HG03108 (cell line): ENCODE measurements at regions not wholly inside any gene's neighbourhood (a gene's known extent, or its start where the extent isn't known, plus 50 kb on each side); places are given as distances from the start of the nearest gene placed in this dataset.
"Not testable (repeated sequence)": the region's sequence is repeated elsewhere in the genome, so short reads cannot be mapped to it uniquely, and the experiment has no call there.

Experiments used
- ATAC-seq: cut with Tn5 transposase; IDR thresholded peaks from one replicate; pipeline ENCODE4 v1.9.1; 2021; ENCODE audit warnings: moderate library complexity; ENCODE audit not compliant: unreplicated experiment

DNA sequence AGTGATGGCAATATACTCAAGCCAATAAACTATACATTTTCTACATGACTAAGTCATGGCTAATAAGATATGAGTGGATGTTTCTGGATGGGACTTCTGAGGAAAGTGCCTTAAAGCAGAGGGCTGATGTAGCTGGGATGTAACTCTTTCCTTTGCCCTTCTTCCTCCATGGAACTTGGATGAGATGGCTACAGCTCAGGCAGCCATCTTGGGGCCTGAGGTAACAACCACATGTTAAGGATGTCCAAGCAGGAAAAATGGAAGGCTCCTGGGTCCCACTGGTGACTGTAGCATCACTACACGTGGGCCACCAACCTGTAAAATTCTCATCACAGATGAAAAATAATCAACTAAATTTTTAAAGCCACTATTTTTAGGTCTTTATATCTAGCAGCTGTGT, 54.4 kb upstream of the GRIP1 start:
- no peak for ATAC-seq

DNA sequence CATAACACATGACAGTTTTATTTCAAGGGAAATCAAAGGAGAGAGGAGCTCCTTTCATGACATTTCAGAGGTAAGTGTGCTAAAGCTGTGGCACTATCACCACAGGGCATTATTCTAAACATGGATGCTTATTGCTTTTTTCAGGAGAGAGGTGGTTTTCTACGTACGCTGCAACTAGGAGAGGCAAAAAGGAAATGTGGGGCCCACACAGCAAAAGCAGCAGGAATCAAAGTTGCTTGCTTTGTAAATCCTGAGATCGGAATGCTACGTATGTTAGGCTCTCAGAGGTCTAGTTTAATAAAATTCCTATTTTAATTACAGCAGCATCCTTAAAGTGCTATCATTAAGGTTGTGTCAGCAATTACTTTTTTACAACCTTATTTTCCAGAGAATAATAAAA, 55.0 kb upstream of the GRIP1 start:
- ATAC-seq: no peak

DNA sequence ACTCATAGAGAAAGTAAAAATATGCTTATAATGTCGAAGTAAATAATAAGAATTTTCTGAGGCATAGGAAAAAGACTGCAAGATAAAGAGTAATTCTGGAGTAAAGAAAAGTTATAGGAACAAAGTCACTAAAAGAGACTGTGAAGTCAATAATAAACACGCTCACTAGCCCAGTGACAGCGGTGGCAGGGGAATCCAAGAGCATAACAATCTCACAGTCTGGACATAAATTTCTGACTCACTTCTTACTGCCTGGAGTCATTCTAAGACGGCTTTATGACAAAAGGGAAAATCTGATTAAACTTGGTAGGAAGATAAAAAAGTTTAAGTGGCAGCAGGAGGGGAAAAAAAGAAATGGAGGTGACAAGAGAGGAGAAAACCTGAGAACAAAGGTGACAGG, 56.4 kb upstream of the GRIP1 start:
- no peak for ATAC-seq

DNA sequence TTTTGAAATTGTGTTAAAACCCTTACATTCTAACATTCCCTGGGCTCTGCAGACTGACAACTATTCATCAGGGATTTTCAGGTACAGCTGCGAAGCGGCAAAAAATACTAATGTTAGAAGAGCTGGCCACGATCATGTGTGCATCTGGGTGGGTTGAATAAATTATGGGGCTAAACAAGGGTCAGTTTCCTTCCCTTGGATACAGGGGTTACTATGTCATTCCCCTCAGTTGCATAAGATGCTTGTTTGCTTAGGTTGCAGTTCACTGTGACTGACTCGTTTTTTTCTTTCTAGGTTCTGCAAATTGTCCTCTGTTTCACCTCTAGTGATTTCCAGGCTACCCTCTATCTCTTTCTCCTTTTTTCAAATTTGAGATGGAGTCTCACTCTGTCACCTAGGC, 58.1 kb upstream of the GRIP1 start:
- ATAC-seq: no peak

DNA sequence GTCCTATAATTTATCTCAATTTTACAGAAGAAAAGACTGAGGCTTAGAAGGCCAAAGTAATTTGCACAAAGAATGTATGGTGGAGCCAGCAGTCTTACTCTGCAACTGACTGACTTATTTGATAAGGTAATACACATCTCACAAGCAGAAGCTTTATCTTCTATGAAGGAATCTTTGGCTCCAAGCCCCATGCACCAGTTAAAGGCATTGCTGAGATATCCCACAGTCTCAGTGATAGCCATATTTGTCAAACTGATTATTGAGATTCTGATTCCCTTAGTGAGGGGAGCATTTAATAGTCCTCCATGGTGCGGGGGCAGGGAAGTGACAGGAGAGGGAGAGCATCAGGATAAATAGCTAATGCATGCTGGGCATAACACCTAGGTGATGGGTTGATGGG, 60.4 kb upstream of the GRIP1 start:
- ATAC-seq: no peak

DNA sequence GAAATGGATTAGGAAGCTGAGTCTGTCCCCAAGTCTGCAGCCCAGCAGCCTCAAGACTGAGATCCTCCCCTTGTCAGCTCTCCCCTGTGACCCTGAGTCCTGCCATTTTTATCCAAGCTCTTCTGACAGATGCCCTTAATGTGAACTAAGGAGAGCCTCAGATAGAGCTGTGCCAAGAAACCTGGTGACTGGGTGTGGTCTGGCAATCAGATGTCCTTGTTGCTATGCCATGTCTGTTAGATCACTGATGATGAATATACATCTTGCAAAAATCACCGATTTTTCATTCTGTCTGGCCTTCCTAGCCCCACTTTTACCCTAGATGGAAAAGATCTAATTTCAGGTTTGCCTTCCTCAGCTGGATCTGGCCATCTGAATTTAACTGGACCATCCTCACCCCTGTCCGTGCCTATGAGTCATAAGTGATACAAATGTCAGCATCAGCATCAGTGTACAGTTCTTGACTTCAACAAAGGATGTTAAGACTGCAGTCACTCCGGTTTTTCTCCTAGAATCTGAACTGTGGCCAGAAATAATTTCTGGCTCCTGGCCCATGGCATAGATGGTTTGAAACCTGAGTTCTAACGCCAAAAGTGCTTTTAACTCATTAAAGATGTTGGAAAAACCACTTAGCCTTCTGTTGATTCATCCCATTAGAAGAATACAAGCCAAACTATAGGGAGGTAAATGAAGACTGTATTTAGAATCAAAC, 61.2 kb upstream of the GRIP1 start:
- no peak for ATAC-seq

DNA sequence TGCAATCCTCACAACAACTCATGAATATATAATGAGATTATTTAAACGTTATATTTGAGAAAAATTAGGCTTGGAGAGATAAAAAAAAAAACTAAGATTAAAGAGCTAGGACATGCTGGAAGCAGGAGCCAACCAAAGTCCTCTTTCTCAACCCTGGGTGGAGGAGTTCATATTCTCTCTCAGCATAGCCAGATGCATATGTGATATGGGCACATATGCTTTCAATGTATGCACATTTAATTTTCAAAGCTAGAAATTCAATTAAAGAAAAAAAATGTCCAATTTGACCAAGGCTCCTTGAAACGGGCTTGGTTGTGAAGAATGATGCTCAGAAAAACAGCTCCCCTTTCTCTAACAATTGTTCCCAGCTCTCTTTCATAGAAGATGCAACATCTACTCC, 61.9 kb upstream of the GRIP1 start:
- ATAC-seq: no peak

DNA sequence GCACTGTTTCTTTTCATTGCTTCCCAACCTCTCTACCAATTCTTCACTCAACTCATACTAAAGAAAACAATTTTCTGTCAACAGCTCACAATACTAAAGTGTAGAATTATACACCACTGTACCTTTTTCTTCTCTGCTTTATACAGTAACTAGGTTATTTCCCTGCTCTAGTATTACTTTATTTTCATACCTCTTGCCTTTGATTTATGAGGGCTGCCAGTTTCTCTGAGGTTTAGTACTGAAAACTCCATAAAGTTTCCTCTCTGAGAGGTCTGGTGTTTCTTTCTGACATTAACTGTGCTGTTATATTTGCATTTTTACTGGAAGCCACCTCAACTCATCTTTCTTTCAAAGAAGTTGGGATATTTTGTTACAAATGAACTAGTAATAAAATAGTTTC, 63.0 kb upstream of the GRIP1 start:
- ATAC-seq: no peak

DNA sequence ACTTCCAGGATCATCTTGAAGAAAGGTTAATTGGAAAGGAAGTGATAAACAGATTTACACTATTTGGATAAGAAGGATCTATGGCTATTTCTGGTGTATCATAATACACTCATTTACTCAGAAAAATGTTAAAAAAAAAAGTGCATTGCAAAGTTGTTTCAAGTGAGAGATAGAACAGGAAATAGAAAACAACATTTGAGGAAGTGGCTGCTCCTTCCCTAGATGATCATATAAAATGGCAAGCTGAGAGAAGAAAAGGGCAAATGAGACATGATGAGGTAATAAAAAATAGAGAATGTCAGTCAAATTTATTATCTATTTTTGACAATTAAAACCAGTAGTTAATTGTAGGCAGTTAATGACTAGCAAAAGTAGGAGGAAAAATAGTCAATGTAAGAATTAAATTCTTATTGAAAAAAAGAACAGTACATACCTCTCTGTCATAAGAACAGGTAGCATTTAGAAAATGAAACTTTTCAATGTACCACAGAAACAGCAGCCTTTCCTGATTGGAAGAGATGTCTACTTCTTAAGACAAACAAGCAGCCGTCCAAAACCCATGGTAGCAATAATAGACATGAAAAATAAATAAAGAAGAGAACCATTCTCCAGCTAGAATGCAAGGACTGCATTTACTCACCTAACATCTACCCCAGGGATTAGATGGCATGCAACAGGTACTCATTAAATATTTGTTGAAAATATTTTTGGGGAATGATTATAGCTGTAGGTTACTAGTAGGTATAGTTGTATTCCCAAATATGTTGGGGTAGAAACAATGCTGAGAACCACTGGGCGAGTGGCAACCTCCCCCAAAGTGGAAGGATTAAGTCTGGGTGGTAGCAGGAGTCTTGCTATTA, 63.9 kb upstream of the GRIP1 start:
- ATAC-seq: no peak

DNA sequence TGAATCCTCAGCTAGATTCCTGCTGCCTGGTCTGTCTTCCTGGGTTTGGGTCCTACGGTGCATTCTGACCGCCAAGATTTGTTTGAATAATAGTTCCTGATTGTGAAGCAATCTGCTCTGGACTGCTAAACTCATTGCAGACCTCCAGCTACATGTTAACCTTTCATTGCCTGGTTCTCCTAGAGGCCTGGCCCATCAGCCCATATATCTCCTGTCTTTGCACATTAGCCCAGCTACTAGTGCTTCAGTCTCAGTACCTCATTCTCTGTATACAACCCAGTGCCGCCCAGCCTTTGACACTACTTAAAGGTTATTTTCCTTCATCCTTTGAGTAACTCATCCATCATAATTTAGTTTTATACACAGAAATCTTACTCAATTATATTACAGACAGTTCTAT, 65.6 kb upstream of the GRIP1 start:
- ATAC-seq: no peak

DNA sequence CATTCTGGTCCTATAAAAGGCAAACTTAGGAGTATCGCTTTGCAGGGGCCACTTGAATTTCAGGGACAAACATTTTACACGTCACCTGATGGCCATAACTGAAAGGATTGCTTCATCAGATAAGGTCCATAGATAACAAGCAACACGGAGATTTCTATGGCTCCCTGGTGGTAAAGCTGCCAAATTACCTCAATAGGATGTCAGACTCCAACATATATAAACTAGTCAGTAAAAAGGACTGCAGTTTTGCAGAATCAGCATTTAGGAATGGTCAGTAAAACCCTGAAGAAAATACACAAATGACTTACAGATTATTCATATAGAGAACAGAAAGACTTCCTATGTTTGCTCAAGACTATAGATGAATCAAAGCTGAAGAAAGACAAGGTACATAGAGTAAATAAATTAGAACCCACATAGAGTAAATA, 66.1 kb upstream of the GRIP1 start:
- ATAC-seq: no peak

DNA sequence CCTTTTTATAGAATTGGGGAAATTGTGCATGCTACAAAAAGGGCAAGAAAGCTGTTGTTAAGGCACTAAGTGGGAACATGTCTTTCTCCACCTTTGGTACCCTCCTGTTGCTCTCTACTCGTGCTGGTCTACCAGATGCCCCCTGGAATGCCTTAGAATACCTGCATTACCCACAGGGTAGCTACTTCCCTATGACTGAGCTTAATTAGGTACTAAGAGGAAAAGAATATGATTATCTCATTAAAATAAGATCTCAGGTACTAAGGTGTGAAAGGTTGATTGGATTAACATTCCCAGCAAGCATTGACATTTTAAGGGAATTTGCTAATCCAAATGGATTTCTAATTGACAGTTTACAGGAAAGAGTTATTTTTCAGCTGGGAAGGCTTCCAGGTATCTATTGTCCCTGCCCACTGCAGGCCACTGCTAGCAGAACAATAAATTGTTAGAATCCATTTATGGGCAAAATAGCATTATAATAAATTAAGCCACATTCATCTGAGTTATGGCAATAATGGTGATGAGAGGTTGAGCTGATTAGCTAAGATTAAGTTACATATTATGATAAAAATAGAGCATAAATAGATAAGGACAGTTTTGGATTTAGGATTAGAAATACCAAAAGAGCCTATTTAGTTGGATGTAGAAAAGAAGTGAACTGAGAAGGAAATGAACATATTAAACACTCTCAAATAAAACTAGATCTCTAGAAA, 67.8 kb upstream of the GRIP1 start:
- no peak for ATAC-seq

DNA sequence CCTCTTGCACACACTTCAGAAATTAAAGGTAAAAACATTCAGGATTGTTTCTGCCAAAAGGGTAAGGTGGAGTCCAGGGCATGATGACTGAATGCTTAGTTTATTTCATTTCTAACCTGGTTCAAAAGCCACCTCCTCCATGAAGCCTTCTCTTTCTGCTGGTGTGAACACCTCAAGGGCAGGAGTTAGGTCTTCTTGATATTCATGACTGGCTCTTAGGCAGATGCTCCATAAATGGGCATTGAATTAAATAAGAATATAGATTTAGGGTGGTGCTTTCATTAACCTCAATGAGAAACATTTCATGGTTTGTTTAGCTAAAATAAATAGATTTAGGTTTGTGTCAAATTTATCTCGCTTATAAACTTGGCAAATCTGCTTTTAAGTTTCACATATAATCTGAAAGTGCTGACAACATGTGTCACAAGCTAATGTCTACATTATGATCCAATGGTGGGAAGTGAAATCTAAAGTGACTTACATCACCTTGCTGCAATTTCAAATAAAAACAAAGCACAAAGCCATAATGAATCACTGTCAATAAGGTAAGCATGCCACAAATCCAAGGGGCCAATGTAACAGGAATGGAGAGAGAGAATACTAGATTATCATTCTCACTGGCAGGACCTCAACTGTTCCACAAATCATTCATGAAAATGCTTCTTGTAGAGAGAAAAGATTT, 72.7 kb upstream of the GRIP1 start:
- ATAC-seq: no peak

DNA sequence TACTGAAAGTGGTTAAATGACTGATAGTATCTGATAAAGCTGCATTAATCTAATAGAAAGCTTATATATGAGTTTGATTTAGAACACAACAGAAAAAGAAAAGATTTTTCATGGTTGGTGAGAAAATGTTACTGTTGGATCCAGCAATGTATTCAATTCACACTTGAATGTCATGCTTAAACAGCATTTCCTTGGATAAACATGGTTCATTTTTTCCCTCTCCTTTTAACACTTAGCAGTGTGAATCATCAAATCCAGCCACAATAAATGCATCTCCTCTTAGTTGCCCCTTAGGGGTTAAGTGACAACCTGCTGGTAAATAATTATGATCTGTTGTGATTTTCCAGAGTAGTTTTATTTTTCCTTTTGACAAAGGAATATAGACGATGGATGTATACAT, 74.9 kb upstream of the GRIP1 start:
- no peak for ATAC-seq

DNA sequence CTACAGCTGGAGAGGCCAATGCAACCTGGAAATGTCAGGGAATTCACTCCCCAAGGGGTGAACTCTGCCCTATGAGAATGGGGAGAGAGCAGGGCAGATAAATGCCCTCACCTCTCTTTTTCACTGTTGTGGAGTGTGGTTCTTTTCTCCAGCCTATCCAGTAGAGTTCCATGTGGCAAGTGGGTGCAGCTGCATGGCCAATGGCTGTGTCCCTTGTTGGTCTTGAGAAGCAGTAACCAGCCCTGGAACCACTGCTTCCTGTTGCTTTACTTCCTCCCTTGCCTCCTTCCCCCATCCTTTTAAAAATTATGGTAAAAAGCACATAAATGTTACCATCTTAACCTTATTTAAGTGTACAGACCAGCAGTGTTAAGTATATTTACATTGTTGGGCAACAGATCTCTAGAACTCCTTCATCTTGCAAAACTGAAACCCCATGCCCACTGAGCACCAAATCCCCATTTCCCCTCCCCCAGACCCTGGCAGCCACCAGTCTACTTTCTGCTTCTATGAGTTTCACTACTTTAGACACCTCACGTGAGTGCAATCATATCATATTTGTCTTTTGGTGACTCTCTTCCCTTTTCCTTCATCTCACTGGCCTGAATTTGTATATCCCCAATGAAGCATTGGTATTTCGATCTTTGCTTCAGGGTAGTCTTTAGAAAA, 77.0 kb upstream of the GRIP1 start:
- ATAC-seq: no peak

DNA sequence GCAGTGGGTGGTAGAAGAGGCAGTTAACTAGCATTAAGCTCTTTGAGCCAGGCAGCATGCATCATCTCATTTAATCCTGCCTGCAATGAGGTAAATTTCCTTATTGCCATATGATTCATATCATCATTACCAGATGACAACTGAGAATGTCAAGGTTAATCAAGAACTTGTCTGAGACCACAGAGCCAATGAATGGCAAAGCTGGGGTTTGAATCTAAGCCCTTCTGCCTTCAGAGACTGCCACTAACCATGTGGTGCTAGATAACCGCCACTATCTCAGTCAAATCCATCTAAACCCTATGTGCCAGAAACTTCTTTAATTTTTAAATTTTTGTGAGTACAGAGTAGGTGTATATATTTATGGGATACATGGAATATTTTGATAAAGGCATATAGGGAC, 77.8 kb upstream of the GRIP1 start:
- no peak for ATAC-seq

DNA sequence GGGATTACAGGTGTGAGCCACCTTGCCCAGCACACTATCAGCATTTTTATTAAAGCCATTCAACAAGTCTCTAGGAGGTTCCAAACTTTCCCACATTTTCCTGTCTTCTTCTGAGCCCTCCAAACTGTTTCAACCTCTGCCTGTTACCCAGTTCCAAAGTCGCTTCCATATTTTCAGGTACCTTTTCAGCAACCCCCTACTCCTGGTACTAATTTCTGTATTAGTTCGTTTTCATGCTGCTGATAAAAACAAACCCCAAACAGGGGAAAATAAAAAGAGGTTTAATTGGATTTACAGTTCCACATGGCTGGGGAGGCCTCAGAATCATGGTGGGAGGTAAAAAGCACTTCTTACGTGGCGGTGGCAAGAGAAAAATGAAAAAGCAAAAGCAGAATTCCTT, 81.2 kb upstream of the GRIP1 start:
- not testable (repeated sequence) for ATAC-seq

DNA sequence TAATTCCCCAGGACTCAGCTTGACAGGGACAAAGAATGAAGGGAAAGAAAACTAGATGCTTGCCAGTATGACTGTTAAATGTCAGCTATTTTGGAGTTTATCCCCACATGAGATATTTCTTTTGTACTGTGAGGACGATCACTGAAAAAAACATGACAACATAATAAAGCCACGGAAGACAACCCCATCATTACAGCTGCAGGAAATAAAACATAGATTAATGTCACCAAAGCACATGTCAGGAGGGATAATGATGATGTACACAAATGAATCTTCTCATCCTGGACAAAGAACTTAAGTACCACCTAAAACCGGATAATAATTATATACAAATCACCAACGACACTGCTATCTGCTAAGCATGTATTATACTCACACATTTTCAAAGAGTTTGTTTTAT, 84.6 kb upstream of the GRIP1 start:
- ATAC-seq: no peak

DNA sequence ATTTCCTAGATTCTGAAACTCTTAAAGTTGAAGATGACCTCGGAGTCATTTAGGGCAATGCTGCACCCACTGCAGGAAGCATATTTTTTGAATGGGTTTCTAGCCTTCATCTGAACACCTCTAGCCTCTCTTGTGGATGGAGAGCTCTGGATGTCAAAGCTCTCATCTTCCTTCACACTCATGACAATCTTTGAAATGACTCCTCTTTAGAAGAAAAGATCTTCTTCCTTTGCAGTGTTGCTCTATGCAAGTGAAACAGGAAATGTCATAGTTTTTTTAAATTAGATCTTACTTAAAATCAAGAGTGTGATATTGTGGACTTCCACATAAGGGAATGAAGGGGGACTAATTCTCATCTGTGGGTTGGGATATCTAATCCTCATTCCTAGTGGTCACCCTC, 86.3 kb upstream of the GRIP1 start:
- ATAC-seq: no peak

DNA sequence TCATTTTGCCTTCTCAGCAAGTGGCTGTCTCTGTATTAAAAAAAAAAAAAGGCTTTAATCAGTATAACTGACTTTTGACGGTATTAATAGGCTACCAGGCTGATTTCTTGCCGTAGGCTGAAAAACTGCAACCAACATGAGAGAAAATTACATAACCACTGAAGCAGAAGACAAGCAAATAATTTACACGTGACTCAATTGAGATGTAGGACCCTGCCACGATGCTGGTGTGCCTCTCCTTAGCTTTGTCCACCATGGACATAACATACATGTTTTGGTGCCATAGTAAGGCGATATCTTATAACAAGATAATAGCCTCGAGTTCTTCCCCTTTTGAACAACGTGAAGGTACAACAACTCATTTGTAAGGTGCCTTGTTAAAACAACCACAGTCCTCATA, 88.7 kb upstream of the GRIP1 start:
- no peak for ATAC-seq

DNA sequence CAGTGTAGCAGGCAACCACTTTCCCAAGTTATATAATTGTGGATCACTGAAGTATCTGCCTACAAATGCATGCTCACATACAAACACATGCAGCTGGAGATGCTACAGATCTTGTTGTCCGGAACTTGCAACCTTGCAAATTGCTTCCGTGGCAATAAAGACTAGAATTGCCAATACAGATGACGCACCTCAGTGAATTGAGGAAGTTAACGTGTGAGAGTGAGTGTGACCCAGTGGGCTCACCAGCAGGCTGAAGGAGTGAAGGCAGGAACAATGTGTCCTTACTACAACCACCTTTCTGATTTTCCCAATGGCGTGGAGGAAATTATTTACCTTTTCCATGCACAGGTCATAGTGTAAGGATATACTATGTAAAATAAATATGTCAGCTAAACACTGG, 89.4 kb upstream of the GRIP1 start:
- ATAC-seq: no peak
